ENCODE measurements at regions not wholly inside any gene's neighbourhood (a gene's known extent, or its start where the extent isn't known, plus 50 kb on each side); places are given as distances from the start of the nearest gene placed in this dataset.

GRCh38 chr14:96931751-96932150, 134.6 kb downstream of the VRK1 start:
- H3K4me1 ChIP-seq (ENCODE audit: control insufficient read depth in 3 of 3, insufficient read depth in 3 of 3, low read length in 3 of 3) = no peaks in the 10 kb centered on the region

GRCh38 chr14:96934638-96935330, 137.6 kb downstream of the VRK1 start:
- no peak overlapping the region for H3K9ac ChIP-seq (ENCODE audit: low read depth in 1 of 3, low read length in 3 of 3)
- peaks cover 0 to 5% (median 0%) of the 10 kb centered on the region in 3 donors for H3K9me3 ChIP-seq (ENCODE audit: control insufficient read depth in 3 of 3, low read length in 3 of 3)
- no peak overlapping the region for H3K4me3 ChIP-seq (ENCODE audit: low read length in 3 of 3)
- no peaks in the 10 kb centered on the region for H3K4me1 ChIP-seq (ENCODE audit: control insufficient read depth in 3 of 3, insufficient read depth in 3 of 3, low read length in 3 of 3)
- no peaks in the 10 kb centered on the region for H3K36me3 ChIP-seq (ENCODE audit: control insufficient read depth in 3 of 3, insufficient read depth in 3 of 3, low read length in 3 of 3)
- H3K27ac ChIP-seq (ENCODE audit: low read depth, low read length) = no peak overlapping the region
- no peaks in the 10 kb centered on the region for H3K27me3 ChIP-seq (ENCODE audit: control insufficient read depth in 3 of 3, insufficient read depth in 3 of 3, low read length in 3 of 3)

More at GRCh38 chr14:96931751-96932150, 134.6 kb downstream of the VRK1 start:
- Histone ChIP-seq H3K9ac (ENCODE audit: low read depth in 1 of 3, low read length in 3 of 3) (no peak overlapping the region), H3K27ac (ENCODE audit: low read depth, low read length) (no peak overlapping the region), H3K4me3 (ENCODE audit: low read length in 3 of 3) (no peak overlapping the region), H3K9me3 (ENCODE audit: control insufficient read depth in 3 of 3, low read length in 3 of 3) (peaks cover 0 to 3% (median 0%) of the 10 kb centered on the region in 3 donors), H3K27me3 (ENCODE audit: control insufficient read depth in 3 of 3, insufficient read depth in 3 of 3, low read length in 3 of 3) (no peaks in the 10 kb centered on the region), H3K36me3 (ENCODE audit: control insufficient read depth in 3 of 3, insufficient read depth in 3 of 3, low read length in 3 of 3) (no peaks in the 10 kb centered on the region)

GRCh38 chr14:96938946-96939345, 141.8 kb downstream of the VRK1 start:
- Histone ChIP-seq H3K4me3 (ENCODE audit: low read length in 3 of 3) (no peak overlapping the region), H3K9ac (ENCODE audit: low read depth in 1 of 3, low read length in 3 of 3) (no peak overlapping the region), H3K9me3 (ENCODE audit: control insufficient read depth in 3 of 3, low read length in 3 of 3) (peaks cover 0 to 2% (median 0%) of the 10 kb centered on the region in 3 donors), H3K4me1 (ENCODE audit: control insufficient read depth in 3 of 3, insufficient read depth in 3 of 3, low read length in 3 of 3) (no peaks in the 10 kb centered on the region), H3K27ac (ENCODE audit: low read depth, low read length) (no peak overlapping the region), H3K36me3 (ENCODE audit: control insufficient read depth in 3 of 3, insufficient read depth in 3 of 3, low read length in 3 of 3) (no peaks in the 10 kb centered on the region), H3K27me3 (ENCODE audit: control insufficient read depth in 3 of 3, insufficient read depth in 3 of 3, low read length in 3 of 3) (no peaks in the 10 kb centered on the region)

- H3K9ac ChIP-seq (ENCODE audit: low read depth in 1 of 3, low read length in 3 of 3) = no peak overlapping the region
- H3K27ac ChIP-seq (ENCODE audit: low read depth, low read length) = no peak overlapping the region
- peaks cover 0 to 2% (median 0%) of the 10 kb centered on the region in 3 donors for H3K9me3 ChIP-seq (ENCODE audit: control insufficient read depth in 3 of 3, low read length in 3 of 3)
- no peaks in the 10 kb centered on the region for H3K27me3 ChIP-seq (ENCODE audit: control insufficient read depth in 3 of 3, insufficient read depth in 3 of 3, low read length in 3 of 3)
- H3K4me1 ChIP-seq (ENCODE audit: control insufficient read depth in 3 of 3, insufficient read depth in 3 of 3, low read length in 3 of 3) = no peaks in the 10 kb centered on the region
- H3K4me3 ChIP-seq (ENCODE audit: low read length in 3 of 3) = no peak overlapping the region
- no peaks in the 10 kb centered on the region for H3K36me3 ChIP-seq (ENCODE audit: control insufficient read depth in 3 of 3, insufficient read depth in 3 of 3, low read length in 3 of 3)
Observed at GRCh38 chr14:96940009-96940408, 142.8 kb downstream of the VRK1 start.

GRCh38 chr14:96944297-96944696, 147.1 kb downstream of the VRK1 start:
- Histone ChIP-seq H3K9me3 (ENCODE audit: control insufficient read depth in 3 of 3, low read length in 3 of 3) (peaks cover 0 to under 1% (median 0%) of the 10 kb centered on the region in 3 donors), H3K27ac (ENCODE audit: low read depth, low read length) (no peak overlapping the region), H3K4me3 (ENCODE audit: low read length in 3 of 3) (no peak overlapping the region), H3K9ac (ENCODE audit: low read depth in 1 of 3, low read length in 3 of 3) (no peak overlapping the region), H3K36me3 (ENCODE audit: control insufficient read depth in 3 of 3, insufficient read depth in 3 of 3, low read length in 3 of 3) (no peaks in the 10 kb centered on the region), H3K4me1 (ENCODE audit: control insufficient read depth in 3 of 3, insufficient read depth in 3 of 3, low read length in 3 of 3) (no peaks in the 10 kb centered on the region), H3K27me3 (ENCODE audit: control insufficient read depth in 3 of 3, insufficient read depth in 3 of 3, low read length in 3 of 3) (no peaks in the 10 kb centered on the region)

- Histone ChIP-seq H3K27ac (ENCODE audit: low read depth, low read length) (no peak overlapping the region), H3K36me3 (ENCODE audit: control insufficient read depth in 3 of 3, insufficient read depth in 3 of 3, low read length in 3 of 3) (no peaks in the 10 kb centered on the region), H3K27me3 (ENCODE audit: control insufficient read depth in 3 of 3, insufficient read depth in 3 of 3, low read length in 3 of 3) (no peaks in the 10 kb centered on the region), H3K4me3 (ENCODE audit: low read length in 3 of 3) (no peak overlapping the region), H3K9me3 (ENCODE audit: control insufficient read depth in 3 of 3, low read length in 3 of 3) (no peaks in the 10 kb centered on the region), H3K4me1 (ENCODE audit: control insufficient read depth in 3 of 3, insufficient read depth in 3 of 3, low read length in 3 of 3) (no peaks in the 10 kb centered on the region), H3K9ac (ENCODE audit: low read depth in 1 of 3, low read length in 3 of 3) (no peak overlapping the region)
Observed at GRCh38 chr14:96945721-96946120, 148.5 kb downstream of the VRK1 start.

GRCh38 chr14:96949594-96949993, 152.4 kb downstream of the VRK1 start:
- H3K36me3 ChIP-seq (ENCODE audit: control insufficient read depth in 3 of 3, insufficient read depth in 3 of 3, low read length in 3 of 3) = no peaks in the 10 kb centered on the region
- no peaks in the 10 kb centered on the region for H3K27me3 ChIP-seq (ENCODE audit: control insufficient read depth in 3 of 3, insufficient read depth in 3 of 3, low read length in 3 of 3)
- no peak overlapping the region for H3K27ac ChIP-seq (ENCODE audit: low read depth, low read length)
- no peak overlapping the region for H3K4me3 ChIP-seq (ENCODE audit: low read length in 3 of 3)
- no peaks in the 10 kb centered on the region for H3K4me1 ChIP-seq (ENCODE audit: control insufficient read depth in 3 of 3, insufficient read depth in 3 of 3, low read length in 3 of 3)
- H3K9ac ChIP-seq (ENCODE audit: low read depth in 1 of 3, low read length in 3 of 3) = no peak overlapping the region
- no peaks in the 10 kb centered on the region for H3K9me3 ChIP-seq (ENCODE audit: control insufficient read depth in 3 of 3, low read length in 3 of 3)

GRCh38 chr14:96951511-96951910, 154.3 kb downstream of the VRK1 start:
- Histone ChIP-seq H3K27me3 (ENCODE audit: control insufficient read depth in 3 of 3, insufficient read depth in 3 of 3, low read length in 3 of 3) (no peaks in the 10 kb centered on the region), H3K4me1 (ENCODE audit: control insufficient read depth in 3 of 3, insufficient read depth in 3 of 3, low read length in 3 of 3) (no peaks in the 10 kb centered on the region), H3K36me3 (ENCODE audit: control insufficient read depth in 3 of 3, insufficient read depth in 3 of 3, low read length in 3 of 3) (no peaks in the 10 kb centered on the region), H3K4me3 (ENCODE audit: low read length in 3 of 3) (no peak overlapping the region), H3K9ac (ENCODE audit: low read depth in 1 of 3, low read length in 3 of 3) (no peak overlapping the region), H3K9me3 (ENCODE audit: control insufficient read depth in 3 of 3, low read length in 3 of 3) (no peaks in the 10 kb centered on the region), H3K27ac (ENCODE audit: low read depth, low read length) (no peak overlapping the region)

GRCh38 chr14:96953087-96953874, 156.1 kb downstream of the VRK1 start:
- H3K4me3 ChIP-seq (ENCODE audit: low read length in 3 of 3) = no peak overlapping the region
- no peaks in the 10 kb centered on the region for H3K9me3 ChIP-seq (ENCODE audit: control insufficient read depth in 3 of 3, low read length in 3 of 3)
- H3K4me1 ChIP-seq (ENCODE audit: control insufficient read depth in 3 of 3, insufficient read depth in 3 of 3, low read length in 3 of 3) = no peaks in the 10 kb centered on the region
- no peak overlapping the region for H3K27ac ChIP-seq (ENCODE audit: low read depth, low read length)
- H3K36me3 ChIP-seq (ENCODE audit: control insufficient read depth in 3 of 3, insufficient read depth in 3 of 3, low read length in 3 of 3) = no peaks in the 10 kb centered on the region
- H3K9ac ChIP-seq (ENCODE audit: low read depth in 1 of 3, low read length in 3 of 3) = no peak overlapping the region
- H3K27me3 ChIP-seq (ENCODE audit: control insufficient read depth in 3 of 3, insufficient read depth in 3 of 3, low read length in 3 of 3) = no peaks in the 10 kb centered on the region

GRCh38 chr14:96953875-96954185, 156.6 kb downstream of the VRK1 start:
- Histone ChIP-seq H3K9ac (ENCODE audit: low read depth in 1 of 3, low read length in 3 of 3) (no peak overlapping the region), H3K36me3 (ENCODE audit: control insufficient read depth in 3 of 3, insufficient read depth in 3 of 3, low read length in 3 of 3) (no peaks in the 10 kb centered on the region), H3K27me3 (ENCODE audit: control insufficient read depth in 3 of 3, insufficient read depth in 3 of 3, low read length in 3 of 3) (peaks cover 0 to 3% (median 0%) of the 10 kb centered on the region in 3 donors), H3K4me1 (ENCODE audit: control insufficient read depth in 3 of 3, insufficient read depth in 3 of 3, low read length in 3 of 3) (no peaks in the 10 kb centered on the region), H3K27ac (ENCODE audit: low read depth, low read length) (no peak overlapping the region), H3K9me3 (ENCODE audit: control insufficient read depth in 3 of 3, low read length in 3 of 3) (no peaks in the 10 kb centered on the region), H3K4me3 (ENCODE audit: low read length in 3 of 3) (no peak overlapping the region)

Data from skeletal muscle tissue (tissue), 3 donors.